DOHH2 (cell line): ENCODE measurements at regions not wholly inside any gene's neighbourhood (a gene's known extent, or its start where the extent isn't known, plus 50 kb on each side); places are given as distances from the start of the nearest gene placed in this dataset.

Source experiments
- CTCF ChIP-seq: fragments of 200-600 bp; sonication (generic); IDR thresholded peaks from one replicate; pipeline ENCODE4 v1.5.1; 2014; ENCODE audit warnings: antibody characterized with exemption, mild to moderate bottlenecking, low read depth, low read length; ENCODE audit not compliant: poor library complexity, severe bottlenecking
- EZH2phosphoT487 ChIP-seq: fragments of 200-600 bp; sonication (generic); IDR thresholded peaks from 2 replicates; pipeline ENCODE4 v1.6.1; 2017; ENCODE audit warnings: borderline replicate concordance, mild to moderate bottlenecking, antibody characterized with exemption, low read length, moderate library complexity, mixed read lengths

GRCh38 chr4:128600410-128600809 is 209.1 kb upstream of the JADE1 start:
- TF ChIP-seq EZH2phosphoT487 (no peak), CTCF (no peak)
